IPS DF 19.7 (cell line): ENCODE measurements at regions not wholly inside any gene's neighbourhood (a gene's known extent, or its start where the extent isn't known, plus 50 kb on each side); places are given as distances from the start of the nearest gene placed in this dataset.
"Not testable (repeated sequence)": the region's sequence is repeated elsewhere in the genome, so short reads cannot be mapped to it uniquely, and the experiment has no call there.

Experiments
- DNase-seq: peaks from one replicate; pipeline ENCODE4 v3.0.0-alpha.2; 2013; ENCODE audit warnings: low read depth, low spot score

GRCh38 chr16:35102780-35103403, 1643.5 kb downstream of the TP53TG3F start:
- DNase-seq = no peak

DNA sequence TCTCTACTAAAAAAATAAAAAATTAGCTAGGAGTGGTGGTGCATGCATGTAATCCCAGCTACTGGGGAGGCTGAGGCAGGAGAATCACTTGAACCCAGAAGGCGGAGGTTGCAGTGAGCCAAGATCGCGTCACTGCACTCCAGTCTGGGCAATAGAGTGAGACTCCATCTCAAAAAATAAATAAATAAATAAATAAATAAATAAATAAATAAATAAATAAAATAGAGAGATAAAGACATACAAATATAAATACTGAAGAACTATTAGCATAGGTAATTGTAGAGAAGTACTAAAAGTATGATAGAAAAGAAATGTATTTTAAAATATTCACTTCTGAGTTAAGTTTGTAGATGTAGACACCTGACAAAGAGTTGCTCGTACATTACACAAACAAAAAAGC, 1652.4 kb downstream of the TP53TG3F start:
- not testable (repeated sequence) for DNase-seq

DNA sequence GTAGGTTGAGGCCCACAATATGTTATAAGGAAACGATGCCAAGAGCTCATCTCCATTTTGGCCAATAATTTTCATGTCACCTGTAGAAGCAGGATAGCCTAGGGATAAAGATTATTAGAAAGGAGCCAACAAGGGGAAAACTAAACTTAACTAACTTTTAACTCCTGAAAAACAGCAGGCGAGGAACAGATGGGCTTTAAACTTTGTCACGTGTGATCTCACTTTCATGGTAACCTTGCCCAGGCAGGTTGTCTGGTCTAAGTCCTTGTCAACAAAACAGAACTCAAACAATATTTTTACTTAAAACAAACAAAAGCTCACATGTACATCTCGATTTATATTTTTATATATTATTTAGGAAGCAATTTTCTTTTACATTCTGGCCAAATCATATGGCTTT, 1672.0 kb downstream of the TP53TG3F start:
- no peak for DNase-seq

DNA sequence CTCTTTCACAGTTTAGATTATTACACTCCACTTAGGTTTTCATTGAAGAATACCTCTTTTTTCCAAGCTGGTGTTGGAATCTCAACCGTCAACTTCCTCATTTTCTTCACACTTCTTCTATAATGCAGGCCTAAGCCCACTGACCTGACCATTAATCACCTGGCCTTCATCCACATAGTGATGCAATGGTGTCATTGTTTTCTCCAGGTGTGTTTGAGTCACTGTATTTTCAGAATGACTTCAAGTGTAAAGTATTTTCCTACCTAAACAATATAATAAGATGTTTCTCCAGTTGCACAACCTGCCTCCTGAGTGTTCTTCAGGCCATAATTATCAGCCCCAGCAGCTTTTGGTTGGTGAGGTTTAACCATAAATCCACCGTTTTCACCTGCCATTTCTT, 1675.1 kb downstream of the TP53TG3F start:
- DNase-seq = no peak

DNA sequence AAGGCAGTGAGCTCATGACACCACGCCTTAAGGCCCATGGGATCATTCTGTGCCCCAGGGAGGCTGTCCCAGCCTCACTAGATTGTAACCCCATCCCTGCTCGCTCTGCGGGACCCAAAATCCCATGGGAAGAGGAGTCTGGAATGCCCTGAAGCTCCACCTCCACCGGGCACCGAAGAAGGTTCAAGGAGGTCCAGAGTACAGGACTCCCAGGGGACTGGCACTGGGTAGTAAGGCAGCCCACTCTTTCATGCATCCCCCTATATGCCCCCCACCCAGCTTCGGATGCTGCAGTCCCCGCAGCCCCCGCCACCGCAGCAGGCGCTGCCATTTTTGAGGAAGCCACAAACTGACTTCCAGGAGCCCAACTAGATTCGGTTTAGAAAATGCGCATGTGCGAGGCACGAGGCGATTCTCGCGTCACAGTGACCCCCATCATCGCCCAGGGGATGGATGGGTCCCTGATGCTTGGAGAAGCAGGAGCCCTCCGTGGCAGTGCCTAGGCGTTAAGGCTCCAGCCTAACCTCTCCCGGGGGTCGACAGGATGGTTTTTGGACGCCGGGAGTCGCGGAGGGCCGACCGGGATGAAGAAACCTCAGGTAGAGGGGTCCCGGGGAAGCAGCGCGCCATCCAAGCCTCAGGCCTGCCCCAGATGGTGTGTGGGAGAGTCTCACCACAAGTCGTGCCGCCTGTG, 1681.0 kb downstream of the TP53TG3F start:
- no peak for DNase-seq

DNA sequence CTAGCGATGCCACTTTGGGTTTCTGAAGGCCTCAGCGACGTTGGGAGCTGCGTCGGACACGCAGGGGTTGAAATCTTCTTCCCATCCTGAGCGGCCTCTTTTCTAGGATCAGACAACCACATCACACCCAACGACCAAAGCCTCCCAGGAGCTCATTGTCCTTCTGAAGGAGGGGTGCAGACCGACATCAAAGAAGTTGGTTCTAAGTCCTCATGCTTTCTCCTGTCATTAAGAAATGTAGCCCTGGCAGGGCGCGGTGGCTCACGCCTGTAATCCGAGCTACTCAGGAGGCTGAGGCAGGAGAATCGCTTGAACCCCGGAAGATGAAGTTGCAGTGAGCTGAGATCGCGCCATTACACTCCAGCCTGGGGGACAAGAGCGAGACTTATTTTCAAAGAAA, 1681.9 kb downstream of the TP53TG3F start:
- no peak for DNase-seq

- no peak for DNase-seq
These were observed 1682.9 kb downstream of the TP53TG3F start for GRCh38 chr16:35142147-35142808.

- no peak for DNase-seq
These were observed 1683.4 kb downstream of the TP53TG3F start for GRCh38 chr16:35142809-35143192.

- DNase-seq = no peak
These were observed 1685.0 kb downstream of the TP53TG3F start for GRCh38 chr16:35144212-35144932.

DNA sequence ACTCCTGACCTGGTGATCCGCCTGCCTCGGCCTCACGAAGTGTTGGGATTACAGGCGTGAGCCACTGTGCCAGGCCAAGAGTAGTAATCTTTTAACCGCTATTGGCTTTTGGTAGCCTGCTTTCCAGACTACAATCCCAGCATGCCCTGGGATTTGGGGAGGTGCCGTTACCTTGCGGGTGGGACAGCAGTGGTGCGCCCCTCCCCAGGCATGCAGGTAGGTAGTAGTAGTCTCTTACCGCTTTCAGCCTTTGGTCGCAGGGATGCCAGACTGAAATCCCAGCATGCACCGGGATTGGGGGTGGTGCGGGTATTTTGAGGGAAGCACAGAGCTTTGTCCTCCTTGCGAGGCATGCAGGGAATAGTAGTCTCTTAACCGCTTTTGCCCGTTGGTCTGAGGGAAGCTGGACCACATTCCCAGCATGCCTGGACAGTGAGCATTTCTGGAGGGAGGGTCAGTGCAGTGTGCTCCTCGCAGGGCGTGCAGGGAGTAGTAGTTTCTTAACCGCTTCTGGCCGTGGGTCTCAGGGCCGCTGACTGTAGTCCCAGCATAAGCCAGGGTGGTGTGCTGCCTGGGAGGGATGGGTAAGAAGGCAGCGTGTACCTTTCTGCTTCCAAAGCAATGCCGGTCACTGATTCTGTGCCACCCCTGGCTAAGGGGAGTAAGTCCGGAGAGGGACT, 1686.8 kb downstream of the TP53TG3F start:
- no peak for DNase-seq

DNA sequence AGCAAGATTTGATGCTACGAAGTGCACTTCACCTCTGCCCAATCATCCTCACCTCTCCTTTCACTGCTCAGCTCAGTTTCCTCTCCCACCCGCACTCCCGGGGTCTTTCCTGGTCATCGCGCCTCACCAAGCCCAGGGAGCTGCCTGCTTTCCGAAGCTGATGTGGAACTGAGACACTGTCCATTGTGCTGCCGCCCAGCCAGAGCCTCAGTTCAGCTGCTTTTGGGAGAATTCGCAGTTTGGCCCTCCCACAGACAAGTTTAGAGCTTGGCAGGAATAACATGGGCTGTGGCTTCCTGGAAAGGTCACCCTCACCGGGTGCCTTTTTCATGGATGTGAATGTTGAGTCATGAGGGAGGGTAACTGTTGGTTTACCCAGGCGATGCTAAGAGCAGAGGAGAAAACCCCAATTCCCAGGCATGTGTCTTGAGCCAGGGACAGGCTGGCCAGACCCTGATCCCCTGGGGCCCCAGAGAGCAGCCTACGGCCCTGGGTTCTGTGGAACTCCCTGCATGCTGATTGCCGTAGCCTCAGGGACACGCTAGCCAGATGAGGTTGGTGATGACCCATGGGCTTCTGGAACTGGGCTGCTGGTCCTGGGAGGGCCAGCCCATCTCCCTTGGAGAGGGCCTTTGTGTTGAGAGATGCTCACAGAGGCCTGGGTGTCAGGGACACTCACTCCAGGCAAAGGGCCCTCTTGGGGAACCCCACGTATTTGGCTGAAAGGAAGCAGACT, 1687.5 kb downstream of the TP53TG3F start:
- no peak for DNase-seq

GRCh38 chr16:35147556-35148504, 1688.4 kb downstream of the TP53TG3F start:
- no peak for DNase-seq

DNA sequence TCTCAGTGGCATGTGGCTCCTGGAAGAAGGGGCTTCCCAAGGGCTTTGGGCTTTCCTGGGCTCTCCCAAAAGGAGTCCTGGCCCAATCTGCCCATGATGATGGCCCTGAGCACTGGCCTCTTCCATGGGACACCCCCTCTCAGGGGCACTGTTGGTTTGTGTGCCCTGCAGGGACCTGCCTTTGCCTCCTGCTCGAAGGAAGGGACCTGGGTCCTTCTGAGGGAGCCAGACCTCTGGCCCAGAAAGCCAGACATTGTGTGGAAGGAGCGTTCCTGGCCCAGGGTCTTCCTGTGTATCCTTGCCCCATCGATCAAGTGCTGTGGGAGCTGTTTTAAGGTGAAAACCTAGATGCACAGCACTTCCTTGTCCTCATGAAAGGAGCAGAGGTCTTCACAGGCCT, 1689.3 kb downstream of the TP53TG3F start:
- DNase-seq = no peak

- no peak for DNase-seq
These were observed 1690.1 kb downstream of the TP53TG3F start for GRCh38 chr16:35149550-35149949.

- DNase-seq = no peak
These were observed 1691.4 kb downstream of the TP53TG3F start for GRCh38 chr16:35150805-35151312.

DNA sequence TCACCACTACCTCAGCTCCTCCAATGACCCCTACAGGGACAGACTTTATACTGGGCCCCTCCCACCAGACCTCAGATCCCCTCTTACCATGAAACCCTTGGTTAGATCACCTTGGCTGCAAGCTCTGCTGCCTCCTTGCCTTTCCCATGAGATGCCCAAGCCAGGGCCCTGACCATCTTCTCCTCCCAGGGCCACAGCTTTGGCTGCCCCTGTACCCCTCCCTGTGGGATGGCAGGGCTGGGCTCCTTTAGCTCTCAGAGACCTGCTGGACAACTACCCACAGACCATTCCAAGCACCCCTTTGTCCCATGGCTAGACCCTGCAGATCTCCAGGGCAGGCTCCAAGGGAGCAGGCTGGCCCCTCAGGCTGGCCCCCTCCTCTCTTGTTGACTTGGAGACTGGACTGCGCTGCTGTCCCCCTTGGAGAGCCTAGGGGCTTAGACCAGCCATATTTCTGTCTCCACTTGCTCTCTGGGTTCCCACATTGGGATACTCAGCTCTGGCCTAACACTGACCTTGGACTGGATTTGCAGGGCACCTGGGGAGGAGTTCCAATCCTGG, 1692.7 kb downstream of the TP53TG3F start:
- DNase-seq = no peak

GRCh38 chr16:35154627-35155026, 1695.2 kb downstream of the TP53TG3F start:
- DNase-seq = no peak

GRCh38 chr16:35157549-35157948, 1698.1 kb downstream of the TP53TG3F start:
- DNase-seq = not testable (repeated sequence)

DNA sequence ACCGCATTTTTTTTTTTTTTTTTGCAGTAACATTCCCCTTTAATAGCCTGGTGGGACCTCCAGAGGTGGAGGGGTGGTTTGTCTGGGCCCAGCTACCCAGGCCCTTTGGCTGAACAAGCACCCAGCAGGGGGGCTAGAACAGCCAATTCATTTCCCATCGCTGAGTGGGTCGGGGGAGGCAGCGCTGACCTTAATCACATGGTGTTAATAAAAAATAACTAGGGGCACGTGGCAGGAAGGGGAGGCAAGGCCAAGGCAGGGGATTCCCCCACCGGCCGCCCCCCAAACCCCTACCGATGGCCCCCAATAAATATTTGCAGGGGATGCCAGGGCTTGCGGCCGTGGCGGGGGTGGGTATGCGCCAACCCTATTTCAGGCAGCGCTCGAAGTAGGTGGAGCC, 1709.9 kb downstream of the TP53TG3F start:
- not testable (repeated sequence) for DNase-seq
